ENCODE measurements at regions not wholly inside any gene's neighbourhood (a gene's known extent, or its start where the extent isn't known, plus 50 kb on each side); places are given as distances from the start of the nearest gene placed in this dataset.

DNA sequence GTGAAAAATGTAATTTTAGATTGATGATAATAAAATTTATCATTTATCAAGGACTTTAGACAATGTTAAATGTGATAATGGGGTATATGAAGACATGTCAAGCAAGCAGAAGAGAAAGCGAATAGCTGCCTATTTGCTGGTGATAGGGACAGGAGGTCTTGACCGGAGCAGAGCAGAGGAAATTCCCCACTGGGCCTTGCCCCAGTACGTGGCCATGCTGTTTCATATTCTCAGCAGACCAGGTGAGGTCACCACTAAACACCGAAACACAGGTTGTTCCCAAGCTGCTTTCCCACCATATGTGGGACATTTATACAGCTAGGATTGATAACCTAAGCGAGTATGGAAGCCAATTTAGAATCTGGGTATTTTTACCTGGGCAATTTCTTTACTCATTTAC is 1629.6 kb downstream of the FAM181B start:
- Mint-ChIP-seq H3K9me3 (peaks cover 5 to 12% of the 10 kb centered on the region in 2 donors), H3K4me3 (no peak overlapping the region), H3K27me3 (no peaks in the 10 kb centered on the region), H3K4me1 (no peaks in the 10 kb centered on the region), H3K27ac (no peak overlapping the region)
- ATAC-seq (no peak), DNase-seq (no peak)

DNA sequence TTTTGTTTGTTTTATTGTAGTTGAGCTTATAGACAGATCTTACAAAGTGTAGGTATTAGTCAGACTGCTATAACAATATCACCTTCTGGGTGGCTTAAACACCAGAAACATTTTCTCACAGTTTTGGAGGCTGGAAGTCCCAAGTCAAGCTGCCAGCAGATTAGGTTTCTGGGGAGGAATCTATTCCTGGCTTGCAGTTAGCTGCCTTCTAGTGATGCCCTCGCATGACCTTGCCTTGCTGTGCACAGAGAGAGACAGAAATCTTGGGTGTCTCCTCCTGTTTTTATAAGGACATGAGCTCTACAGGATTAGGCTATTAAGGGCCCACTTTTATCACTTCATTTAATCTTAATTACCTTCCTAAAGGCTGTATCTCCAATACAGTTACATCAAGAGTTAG is 1635.2 kb downstream of the FAM181B start:
- no peak for ATAC-seq
- H3K9me3 Mint-ChIP-seq = peaks cover 0 to 6% of the 10 kb centered on the region in 2 donors
- no peak overlapping the region for H3K27ac Mint-ChIP-seq
- DNase-seq = no peak
- H3K27me3 Mint-ChIP-seq = no peaks in the 10 kb centered on the region
- no peak overlapping the region for H3K4me3 Mint-ChIP-seq
- H3K4me1 Mint-ChIP-seq = no peaks in the 10 kb centered on the region

- DNase-seq (no peak), ATAC-seq (no peak)
- H3K9me3 Mint-ChIP-seq = no peaks in the 10 kb centered on the region
- H3K27me3 Mint-ChIP-seq = no peaks in the 10 kb centered on the region
- no peak overlapping the region for H3K4me3 Mint-ChIP-seq
- H3K27ac Mint-ChIP-seq = no peak overlapping the region
- H3K4me1 Mint-ChIP-seq = no peaks in the 10 kb centered on the region
Measured at GRCh38 chr11:81092522-81092921, 1641.1 kb downstream of the FAM181B start.

DNA sequence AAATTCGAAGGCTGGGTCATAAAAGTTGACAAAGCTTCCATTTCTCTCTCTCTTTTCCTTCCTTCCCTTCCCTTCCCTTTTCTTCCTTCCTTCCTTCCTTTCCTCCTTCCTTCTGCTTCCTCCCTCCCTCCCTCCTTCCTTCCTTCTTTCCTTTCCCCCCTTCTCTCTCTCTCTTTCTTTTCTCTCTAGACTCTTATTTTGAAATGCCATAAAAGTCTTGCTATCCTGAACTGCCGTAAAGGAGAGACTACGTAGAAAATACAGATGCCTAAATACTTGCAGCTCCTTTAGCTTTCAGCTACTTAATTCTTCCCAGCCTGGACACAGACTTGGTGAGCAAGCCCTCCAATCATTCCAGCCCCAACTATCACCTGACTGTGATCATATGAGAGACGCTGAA is 1644.4 kb downstream of the FAM181B start:
- Mint-ChIP-seq H3K4me3 (no peak overlapping the region), H3K27me3 (no peaks in the 10 kb centered on the region), H3K4me1 (no peaks in the 10 kb centered on the region), H3K9me3 (peaks cover 0 to 10% of the 10 kb centered on the region in 2 donors), H3K27ac (no peak overlapping the region)
- no peak for ATAC-seq
- DNase-seq = no peak

DNA sequence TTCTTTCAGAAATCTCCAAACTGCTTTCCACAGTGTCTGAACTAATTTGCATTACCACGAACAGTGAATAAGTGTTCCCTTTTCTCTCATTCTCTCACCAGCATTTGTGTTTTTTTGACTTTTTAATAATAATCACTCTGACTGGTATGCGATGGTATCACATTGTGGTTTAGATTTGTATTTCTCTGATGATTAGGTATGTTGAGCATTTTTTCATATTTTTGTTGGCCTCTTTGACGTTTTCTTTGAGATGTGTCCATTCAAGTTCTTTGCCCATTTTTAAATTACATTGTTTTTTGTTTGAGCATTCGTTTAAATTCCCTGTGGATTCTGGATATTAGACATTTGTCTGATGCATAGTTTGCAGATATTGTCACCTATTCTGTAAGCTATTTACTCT is 1639.6 kb upstream of the TENM4 start:
- Mint-ChIP-seq H3K27me3 (no peaks in the 10 kb centered on the region), H3K9me3 (peaks cover 6 to 9% of the 10 kb centered on the region in 2 donors), H3K27ac (no peak overlapping the region), H3K4me1 (no peaks in the 10 kb centered on the region), H3K4me3 (no peak overlapping the region)
- ATAC-seq (no peak), DNase-seq (no peak)

DNA sequence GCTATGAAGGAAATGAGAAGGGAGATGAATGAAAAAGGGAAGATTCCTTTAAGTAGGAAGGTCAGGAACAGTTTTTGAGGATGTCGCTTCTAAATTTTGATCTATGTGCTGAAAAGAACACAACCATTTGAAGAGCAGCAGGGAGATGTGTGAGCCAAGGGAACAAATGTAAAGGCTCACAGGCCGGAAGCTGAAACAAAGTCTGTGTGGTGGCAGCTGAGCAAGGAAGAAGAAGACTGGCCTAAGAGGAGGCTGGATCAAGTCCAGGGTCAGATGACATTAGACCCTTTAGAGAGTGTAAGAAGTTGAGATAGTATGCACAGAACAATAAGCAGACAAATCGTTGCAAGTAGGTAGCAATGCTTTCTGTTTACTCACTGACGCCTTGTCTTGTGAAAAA is 1631.4 kb upstream of the TENM4 start:
- Mint-ChIP-seq H3K9me3 (peaks cover 0 to 8% of the 10 kb centered on the region in 2 donors), H3K27ac (no peak overlapping the region), H3K4me1 (no peaks in the 10 kb centered on the region), H3K4me3 (no peak overlapping the region), H3K27me3 (no peaks in the 10 kb centered on the region)
- no peak for ATAC-seq
- DNase-seq = no peak

DNA sequence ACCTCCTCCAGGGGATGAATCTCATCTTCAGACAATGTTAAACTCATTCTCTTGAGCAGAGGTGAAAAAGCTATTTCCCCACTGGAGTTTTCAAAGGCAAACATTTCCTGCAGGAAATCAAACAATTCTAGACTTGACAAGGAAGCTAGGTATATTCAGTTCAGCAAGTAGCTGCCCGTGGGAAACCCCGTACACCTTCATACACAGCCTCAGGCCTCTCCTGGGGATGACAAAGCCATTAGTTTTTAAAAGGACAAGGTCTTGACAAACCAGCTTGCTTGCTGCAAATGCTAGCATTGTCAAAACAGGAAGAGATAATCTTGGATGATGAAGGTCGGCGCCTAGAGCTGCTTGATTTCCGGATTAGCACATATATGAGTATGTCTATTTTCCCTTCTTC is 1630.8 kb upstream of the TENM4 start:
- no peak overlapping the region for H3K4me3 Mint-ChIP-seq
- H3K27ac Mint-ChIP-seq = no peak overlapping the region
- no peaks in the 10 kb centered on the region for H3K4me1 Mint-ChIP-seq
- no peaks in the 10 kb centered on the region for H3K27me3 Mint-ChIP-seq
- no peak for DNase-seq
- no peak for ATAC-seq
- H3K9me3 Mint-ChIP-seq = peaks cover 0 to 8% of the 10 kb centered on the region in 2 donors

- no peaks in the 10 kb centered on the region for H3K27me3 Mint-ChIP-seq
- no peaks in the 10 kb centered on the region for H3K4me1 Mint-ChIP-seq
- H3K9me3 Mint-ChIP-seq = peaks cover 0 to 8% of the 10 kb centered on the region in 2 donors
- H3K4me3 Mint-ChIP-seq = no peak overlapping the region
- ATAC-seq = no peak
- no peak for DNase-seq
- no peak overlapping the region for H3K27ac Mint-ChIP-seq
Measured at GRCh38 chr11:81070948-81071347, 1630.1 kb upstream of the TENM4 start.

DNA sequence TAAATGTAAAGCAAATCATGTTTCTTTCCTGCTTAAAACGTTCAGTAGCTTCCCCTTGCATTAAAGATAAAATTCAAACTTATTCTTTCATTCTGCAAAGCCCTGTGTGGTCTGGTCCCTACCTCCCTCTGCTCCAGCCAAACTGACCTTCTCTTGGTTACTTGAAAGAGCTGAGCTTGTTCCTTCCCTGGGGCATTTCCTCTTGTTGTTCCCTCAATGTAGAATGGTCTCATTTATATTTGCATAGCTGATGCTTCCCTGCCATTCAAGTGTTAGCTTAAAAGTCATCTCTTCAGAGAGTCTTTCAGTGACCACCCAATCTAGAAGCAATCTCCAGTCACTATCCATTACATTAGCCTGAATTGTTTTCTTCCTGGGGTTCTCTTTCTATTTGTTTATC is 1618.5 kb upstream of the TENM4 start:
- Mint-ChIP-seq H3K4me1 (no peaks in the 10 kb centered on the region), H3K27me3 (no peaks in the 10 kb centered on the region), H3K9me3 (peaks cover 17 to 18% of the 10 kb centered on the region in 2 donors), H3K27ac (no peak overlapping the region), H3K4me3 (no peak overlapping the region)
- DNase-seq (no peak), ATAC-seq (no peak)

DNA sequence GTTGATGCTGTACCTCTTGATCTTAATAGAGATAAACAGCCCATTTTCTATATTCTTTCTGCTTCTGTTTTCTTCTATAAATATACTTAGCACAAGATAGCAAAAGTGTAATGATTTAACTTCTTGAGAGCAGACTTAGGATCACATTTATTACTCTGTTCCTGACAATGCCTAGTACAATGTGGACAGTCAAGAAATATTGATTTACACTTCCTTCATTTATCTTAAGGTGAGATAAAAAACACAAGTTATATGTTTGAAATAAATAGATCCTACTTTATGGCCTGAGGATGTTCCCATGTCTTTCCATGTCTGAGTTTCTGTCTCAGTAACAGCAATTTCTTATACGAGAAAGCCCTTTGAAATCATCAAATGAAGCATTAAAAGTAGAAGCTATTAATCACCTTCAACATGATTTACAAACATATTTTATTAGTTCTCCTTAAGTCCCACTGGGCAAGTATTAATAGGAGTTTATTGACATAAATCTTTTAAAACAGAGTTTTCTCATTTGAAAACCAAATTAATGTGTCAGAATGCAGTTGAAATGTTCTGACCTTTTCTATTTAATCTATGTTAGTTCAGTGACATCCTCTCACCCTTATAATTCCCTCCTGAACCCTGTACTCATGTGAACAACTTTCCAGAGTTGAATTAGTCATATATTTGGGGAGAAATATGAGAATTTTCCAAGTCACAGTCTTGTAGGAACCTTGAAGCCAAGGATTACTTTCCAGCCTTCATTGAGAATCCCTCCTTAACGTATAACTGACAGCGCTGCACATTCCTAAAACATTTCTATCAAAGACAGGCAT is 1611.7 kb upstream of the TENM4 start:
- Mint-ChIP-seq H3K27me3 (no peaks in the 10 kb centered on the region), H3K4me1 (no peaks in the 10 kb centered on the region), H3K4me3 (no peak overlapping the region), H3K9me3 (peaks cover 5 to 8% of the 10 kb centered on the region in 2 donors), H3K27ac (no peak overlapping the region)
- ATAC-seq (no peak), DNase-seq (no peak)

DNA sequence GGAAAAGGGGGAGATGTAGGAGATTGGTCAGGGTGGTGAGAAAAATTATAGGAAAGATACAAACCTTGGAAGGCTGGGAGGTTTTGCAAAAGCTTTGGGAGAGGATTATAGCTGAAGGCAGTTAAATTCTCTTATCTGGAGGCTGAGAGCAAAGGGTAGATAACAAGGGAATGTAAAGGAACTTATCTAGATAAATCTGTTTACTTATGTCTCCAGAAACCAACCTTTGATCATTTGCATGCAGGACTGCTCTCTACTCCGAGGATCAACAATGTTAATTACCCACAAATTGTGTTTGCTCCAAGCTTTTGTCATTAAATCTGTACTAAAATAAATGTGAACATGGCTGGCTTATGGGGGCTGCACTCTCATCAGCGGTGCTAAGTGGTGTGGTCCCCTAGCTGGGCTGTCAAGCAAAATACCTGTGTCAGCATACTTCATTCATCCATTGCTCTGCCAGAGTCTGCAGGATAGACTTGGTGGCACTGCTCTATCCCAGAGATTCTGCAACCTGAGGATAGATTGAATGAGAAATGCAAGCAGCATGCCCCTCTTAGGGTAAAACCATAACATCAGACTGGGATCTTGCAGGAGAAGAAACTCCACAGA is 1599.2 kb upstream of the TENM4 start:
- Mint-ChIP-seq H3K9me3 (peaks cover 10 to 37% of the 10 kb centered on the region in 2 donors), H3K27me3 (no peaks in the 10 kb centered on the region), H3K4me3 (no peak overlapping the region), H3K27ac (no peak overlapping the region), H3K4me1 (no peaks in the 10 kb centered on the region)
- ATAC-seq = no peak
- DNase-seq = no peak

DNA sequence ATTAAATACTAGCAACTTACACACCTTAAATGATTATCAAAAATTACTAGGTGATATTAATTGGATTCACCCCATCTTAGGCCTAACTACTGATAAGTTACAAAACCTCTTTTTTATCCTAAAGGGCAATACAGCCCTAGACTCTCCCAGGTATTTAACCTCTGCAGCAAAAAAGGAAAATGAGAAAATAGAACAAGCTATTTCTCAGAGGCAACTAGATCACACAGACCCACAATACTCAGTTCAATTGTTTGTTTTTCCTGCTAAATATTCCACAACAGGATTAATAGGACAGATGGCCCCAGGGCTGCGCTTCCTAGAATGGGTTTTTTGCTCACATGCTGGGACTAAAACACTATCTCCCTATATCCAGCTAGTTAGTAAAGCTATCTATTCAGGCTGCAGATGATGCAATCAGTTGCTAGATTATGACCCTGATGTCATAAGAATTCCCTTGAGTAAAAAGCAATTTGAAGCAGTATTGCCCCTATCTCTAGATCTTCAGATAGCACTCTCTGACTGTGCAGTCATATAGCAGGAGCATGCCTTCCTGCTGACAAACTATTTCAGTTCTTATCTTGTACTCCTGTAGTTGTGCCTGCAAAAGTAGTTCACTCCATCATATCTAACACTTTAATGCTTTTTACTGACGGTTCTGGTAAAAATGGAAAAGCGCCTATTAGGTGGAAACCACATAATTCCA is 1595.5 kb upstream of the TENM4 start:
- Mint-ChIP-seq H3K4me3 (no peak overlapping the region), H3K27ac (no peak overlapping the region), H3K4me1 (no peaks in the 10 kb centered on the region), H3K27me3 (no peaks in the 10 kb centered on the region), H3K9me3 (peaks cover 10 to 40% of the 10 kb centered on the region in 2 donors)
- ATAC-seq (no peak), DNase-seq (no peak)

- Mint-ChIP-seq H3K9me3 (peaks cover 10 to 32% of the 10 kb centered on the region in 2 donors), H3K27me3 (no peaks in the 10 kb centered on the region), H3K4me1 (no peaks in the 10 kb centered on the region), H3K27ac (no peak overlapping the region), H3K4me3 (no peak overlapping the region)
- ATAC-seq (no peak), DNase-seq (no peak)
Measured at GRCh38 chr11:81033779-81034540, 1593.1 kb upstream of the TENM4 start.

DNA sequence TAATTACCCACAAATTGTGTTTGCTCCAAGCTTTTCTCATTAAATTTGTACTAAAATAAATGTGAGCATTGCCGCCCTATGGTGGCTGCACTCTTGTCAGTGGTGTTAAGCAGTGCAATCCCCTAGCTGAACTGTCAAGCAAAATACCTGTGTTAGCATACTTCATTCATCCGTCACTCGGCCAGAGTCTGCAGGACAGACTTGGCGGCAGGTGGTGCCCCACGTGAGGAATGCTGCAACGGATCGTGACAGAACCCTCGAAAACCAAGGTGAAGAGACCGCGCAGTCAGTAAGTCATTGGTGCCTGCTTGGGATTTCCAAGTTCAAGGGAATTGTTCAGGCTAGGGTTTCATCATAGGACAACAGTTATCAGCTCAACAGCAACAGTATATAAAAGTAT is 1592.1 kb upstream of the TENM4 start:
- Mint-ChIP-seq H3K27me3 (no peaks in the 10 kb centered on the region), H3K4me3 (no peak overlapping the region), H3K4me1 (no peaks in the 10 kb centered on the region), H3K9me3 (peaks cover 6 to 26% of the 10 kb centered on the region in 2 donors), H3K27ac (no peak overlapping the region)
- no peak for ATAC-seq
- DNase-seq = no peak

DNA sequence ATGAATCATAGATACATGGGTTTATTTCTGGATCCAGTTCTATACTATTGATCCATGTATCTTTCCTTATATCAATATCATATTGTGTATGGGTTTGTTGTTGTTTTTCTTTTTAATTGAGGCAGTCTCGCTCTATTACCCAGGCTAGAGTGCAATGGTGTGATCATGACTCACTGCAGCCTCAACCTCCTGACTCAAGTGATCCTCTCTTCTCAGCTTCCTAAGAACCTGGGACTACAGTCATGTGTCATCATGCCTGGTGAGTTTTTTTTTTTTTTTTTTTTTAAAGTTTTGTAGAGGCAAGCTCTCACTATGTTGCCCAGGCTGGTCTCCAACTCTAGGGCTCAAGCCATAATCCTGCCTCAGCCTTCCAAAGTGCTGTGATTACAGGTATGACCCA is 1589.4 kb upstream of the TENM4 start:
- H3K27ac Mint-ChIP-seq = no peak overlapping the region
- ATAC-seq (no peak), DNase-seq (no peak)
- peaks cover 0 to 5% of the 10 kb centered on the region in 2 donors for H3K9me3 Mint-ChIP-seq
- H3K27me3 Mint-ChIP-seq = no peaks in the 10 kb centered on the region
- no peaks in the 10 kb centered on the region for H3K4me1 Mint-ChIP-seq
- H3K4me3 Mint-ChIP-seq = no peak overlapping the region
